Retina (tissue), 1 donor: ENCODE measurements at regions not wholly inside any gene's neighbourhood (a gene's known extent, or its start where the extent isn't known, plus 50 kb on each side); places are given as distances from the start of the nearest gene placed in this dataset.
"Not testable (repeated sequence)": the region's sequence is repeated elsewhere in the genome, so short reads cannot be mapped to it uniquely, and the experiment has no call there.

Experiments used
- DNase-seq: peaks from one replicate; pipeline ENCODE4 v3.0.0-alpha.2; 2016

GRCh38 chr7:9725940-9726663 lies 1247.6 kb upstream of the PHF14 start:
- not testable (repeated sequence) for DNase-seq

GRCh38 chr7:9726811-9727210 lies 1246.9 kb upstream of the PHF14 start:
- not testable (repeated sequence) for DNase-seq

- DNase-seq = not testable (repeated sequence)
These were observed 1246.2 kb upstream of the PHF14 start for GRCh38 chr7:9727467-9727869.

- not testable (repeated sequence) for DNase-seq
These were observed 1245.5 kb upstream of the PHF14 start for GRCh38 chr7:9728014-9728657.

GRCh38 chr7:9752033-9752432 lies 1221.6 kb upstream of the PHF14 start:
- DNase-seq = no peak

GRCh38 chr7:9761224-9761623 lies 1212.4 kb upstream of the PHF14 start:
- DNase-seq = no peak

- no peak for DNase-seq
These were observed 1196.8 kb upstream of the PHF14 start for GRCh38 chr7:9776900-9777299.

- no peak for DNase-seq
These were observed 1195.3 kb upstream of the PHF14 start for GRCh38 chr7:9778367-9778766.

GRCh38 chr7:9781710-9782109 lies 1192.0 kb upstream of the PHF14 start:
- no peak for DNase-seq

GRCh38 chr7:9782275-9782674 lies 1191.4 kb upstream of the PHF14 start:
- DNase-seq = no peak

- DNase-seq = no peak
These were observed 1188.5 kb upstream of the PHF14 start for GRCh38 chr7:9785211-9785610.

GRCh38 chr7:9796241-9796640 lies 1177.4 kb upstream of the PHF14 start:
- no peak for DNase-seq

GRCh38 chr7:9822458-9823290 lies 1151.0 kb upstream of the PHF14 start:
- DNase-seq = no peak

- no peak for DNase-seq
These were observed 1138.5 kb upstream of the PHF14 start for GRCh38 chr7:9835199-9835598.

GRCh38 chr7:9836671-9837070 lies 1137.0 kb upstream of the PHF14 start:
- no peak for DNase-seq

- DNase-seq = no peak
These were observed 1131.4 kb upstream of the PHF14 start for GRCh38 chr7:9842301-9842700.

- no peak for DNase-seq
These were observed 1126.8 kb upstream of the PHF14 start for GRCh38 chr7:9846902-9847301.

- no peak for DNase-seq
These were observed 1119.1 kb upstream of the PHF14 start for GRCh38 chr7:9854605-9855004.

GRCh38 chr7:9856668-9857067 lies 1117.0 kb upstream of the PHF14 start:
- no peak for DNase-seq

GRCh38 chr7:9863545-9863944 lies 1110.1 kb upstream of the PHF14 start:
- no peak for DNase-seq

GRCh38 chr7:9869151-9869550 lies 1104.5 kb upstream of the PHF14 start:
- DNase-seq = no peak

GRCh38 chr7:9869566-9869965 lies 1104.1 kb upstream of the PHF14 start:
- no peak for DNase-seq

- no peak for DNase-seq
These were observed 1103.0 kb upstream of the PHF14 start for GRCh38 chr7:9870674-9871073.

- DNase-seq = no peak
These were observed 1099.5 kb upstream of the PHF14 start for GRCh38 chr7:9874182-9874581.
